ENCODE measurements at regions not wholly inside any gene's neighbourhood (a gene's known extent, or its start where the extent isn't known, plus 50 kb on each side); places are given as distances from the start of the nearest gene placed in this dataset.

- ChIA-PET POLR2A (interaction anchor here (0.7 kb wide), 1 partner anchor 24 kb away, joined by 3 read pairs; no protein-coding TSS in a partner anchor), RAD21 (ENCODE audit: unreplicated experiment) (interaction anchor here (1.1 to 1.6 kb wide), 2 partner anchors 95 to 123 kb away, joined by 3 to 4 read pairs; no protein-coding TSS in a partner anchor), CTCF (interaction anchor here (0.7 to 1.0 kb wide), 2 partner anchors 24 to 124 kb away, joined by 3 read pairs; no protein-coding TSS in a partner anchor), SMC1A (ENCODE audit: uncharacterized antibody, unreplicated experiment) (interaction anchor here (1.0 to 1.3 kb wide), 4 partner anchors 54 to 104 kb away, joined by 3 to 4 read pairs (median 3); partner anchors contain the start of gene RNU6ATAC)
- Histone ChIP-seq H3K4me2 (ENCODE audit: control insufficient read depth, insufficient read depth) (no peak overlapping the region), H3K4me1 (ENCODE audit: control insufficient read depth, insufficient read depth, low read length) (peaks cover 14% of the 10 kb centered on the region), H3K4me3 (no peak overlapping the region), H3K27me3 (replicated peaks in 1 of 2; ENCODE audit: control insufficient read depth in 2 of 2, insufficient read depth in 2 of 2, low read length in 1 of 2) (no peaks in the 10 kb centered on the region; a peak in 3 of 4 replicates), H3K9ac (ENCODE audit: control insufficient read depth, insufficient read depth, low read length) (no peak overlapping the region), H4K20me1 (ENCODE audit: control insufficient read depth, insufficient read depth) (no peaks in the 10 kb centered on the region), H3K9me3 (replicated peaks; ENCODE audit: control insufficient read depth, insufficient read depth, low read length) (peaks cover 5% of the 10 kb centered on the region; the same call in 2 of the 3 replicates), H3K36me3 (ENCODE audit: control insufficient read depth in 2 of 2, insufficient read depth in 2 of 2, low read length in 1 of 2) (no peaks in the 10 kb centered on the region), H2AFZ (ENCODE audit: control insufficient read depth, low read depth, low read length) (no peak overlapping the region), H3K79me2 (ENCODE audit: control insufficient read depth, insufficient read depth, low read length) (no peaks in the 10 kb centered on the region), H3K27ac (ENCODE audit: control insufficient read depth, insufficient read depth) (no peak overlapping the region)
- whole genome bisulfite sequencing (ENCODE audit: insufficient coverage, insufficient replicate concordance, low lambda C conversion rate, missing lambda C conversion rate) = 45% methylated on average over 6 of the region's 6 CpGs
- no TSS peak for BruUV-seq (replicated peaks)
- intact Hi-C loops (cut with micrococcal nuclease; ENCODE audit: unreplicated experiment) (no loop called here), in situ Hi-C loops (cut with MboI) (no loop called here)
- ATAC-seq = no peak
- FAIRE-seq = no peak
- DNase-seq (ENCODE audit: low read depth, low spot score) = no peak
- no peak for TF ChIP-seq SP1 (IDR thresholded peaks at IDR 0.05; ENCODE audit: low read depth, low read length)
- TF ChIP-seq KLF5 (IDR thresholded peaks at IDR 0.05; ENCODE audit: partially characterized antibody) = no peak
Observed at GRCh38 chr9:134268747-134269146, 57.5 kb upstream of the RXRA start.

GRCh38 chr9:134271338-134272301 lies 54.6 kb upstream of the RXRA start:
- H2AFZ ChIP-seq (ENCODE audit: control insufficient read depth, low read depth, low read length) = no peak overlapping the region
- ChIA-PET RAD21 (ENCODE audit: unreplicated experiment) (no interaction called here), CTCF (no interaction called here), POLR2A (no interaction called here), SMC1A (ENCODE audit: uncharacterized antibody, unreplicated experiment) (no interaction called here)
- intact Hi-C loops (cut with micrococcal nuclease; ENCODE audit: unreplicated experiment) (no loop called here), in situ Hi-C loops (cut with MboI) (no loop called here)
- H3K79me2 ChIP-seq (ENCODE audit: control insufficient read depth, insufficient read depth, low read length) = no peaks in the 10 kb centered on the region
- H4K20me1 ChIP-seq (ENCODE audit: control insufficient read depth, insufficient read depth) = no peaks in the 10 kb centered on the region
- H3K9ac ChIP-seq (ENCODE audit: control insufficient read depth, insufficient read depth, low read length) = no peak overlapping the region
- no peak overlapping the region for H3K4me2 ChIP-seq (ENCODE audit: control insufficient read depth, insufficient read depth)
- no peak for ATAC-seq
- FAIRE-seq = no peak
- H3K9me3 ChIP-seq (replicated peaks; ENCODE audit: control insufficient read depth, insufficient read depth, low read length) = peaks cover 5% of the 10 kb centered on the region; the same call in 2 of the 3 replicates
- peaks cover 14% of the 10 kb centered on the region for H3K4me1 ChIP-seq (ENCODE audit: control insufficient read depth, insufficient read depth, low read length)
- no peak for DNase-seq (ENCODE audit: low read depth, low spot score)
- H3K36me3 ChIP-seq (ENCODE audit: control insufficient read depth in 2 of 2, insufficient read depth in 2 of 2, low read length in 1 of 2) = no peaks in the 10 kb centered on the region
- H3K27me3 ChIP-seq (replicated peaks in 1 of 2; ENCODE audit: control insufficient read depth in 2 of 2, insufficient read depth in 2 of 2, low read length in 1 of 2) = peaks cover 0 to 2% of the 10 kb centered on the region in 2 experiments; a peak in 1 of 4 replicates
- BruUV-seq (replicated peaks) = no TSS peak
- H3K4me3 ChIP-seq = no peak overlapping the region
- WGBS (ENCODE audit: insufficient coverage, insufficient replicate concordance, low lambda C conversion rate, missing lambda C conversion rate) = 48% methylated on average over 24 of the region's 24 CpGs
- no peak overlapping the region for H3K27ac ChIP-seq (ENCODE audit: control insufficient read depth, insufficient read depth)
- TF ChIP-seq IRF4 (IDR thresholded peaks at IDR 0.05; ENCODE audit: low read depth, low read length) = no peak
- no peak for TF ChIP-seq SREBF1 (IDR thresholded peaks at IDR 0.05; ENCODE audit: low read length)
- no peak for TF ChIP-seq GATAD2B (conservative IDR thresholded peaks at IDR 0.05; ENCODE audit: low read depth)
- no peak for TF ChIP-seq SRF (IDR thresholded peaks at IDR 0.05; ENCODE audit: low read depth in 2 of 2, low read length in 2 of 2)
- TF ChIP-seq ESRRA (IDR thresholded peaks at IDR 0.05; ENCODE audit: low read length) = no peak
- TF ChIP-seq RAD21 (IDR thresholded peaks at IDR 0.05; ENCODE audit: insufficient read depth, low read depth, low read length) = no peak
- TF ChIP-seq TAF1 (IDR thresholded peaks at IDR 0.05; ENCODE audit: borderline replicate concordance, low read depth, low read length) = no peak
- no peak for TF ChIP-seq HDGF (IDR thresholded peaks at IDR 0.05)
- TF ChIP-seq IKZF1 (conservative IDR thresholded peaks at IDR 0.05) = no peak
- TF ChIP-seq WRNIP1 (IDR thresholded peaks at IDR 0.05; ENCODE audit: borderline replicate concordance, low read depth, low read length) = no peak
- TF ChIP-seq SUZ12 (IDR thresholded peaks at IDR 0.05; ENCODE audit: unreplicated experiment) = no peak
- no peak for TF ChIP-seq KAT2A (conservative IDR thresholded peaks at IDR 0.05; ENCODE audit: control insufficient read depth, low read depth, low read length)
- no peak for TF ChIP-seq CEBPZ (IDR thresholded peaks at IDR 0.05; ENCODE audit: low read depth, low read length)

Data from GM12878 (cell line).